ENCODE measurements at regions not wholly inside any gene's neighbourhood (a gene's known extent, or its start where the extent isn't known, plus 50 kb on each side); places are given as distances from the start of the nearest gene placed in this dataset.

- Histone ChIP-seq H3K27me3 (replicated peaks in 1 of 2; ENCODE audit: control insufficient read depth in 2 of 2, insufficient read depth in 2 of 2, low read length in 1 of 2) (no peaks in the 10 kb centered on the region), H3K36me3 (ENCODE audit: control insufficient read depth in 2 of 2, insufficient read depth in 2 of 2, low read length in 1 of 2) (no peaks in the 10 kb centered on the region), H3K27ac (ENCODE audit: control insufficient read depth, insufficient read depth) (no peak overlapping the region), H3K79me2 (ENCODE audit: control insufficient read depth, insufficient read depth, low read length) (no peaks in the 10 kb centered on the region), H3K4me2 (ENCODE audit: control insufficient read depth, insufficient read depth) (no peak overlapping the region), H3K4me1 (ENCODE audit: control insufficient read depth, insufficient read depth, low read length) (no peaks in the 10 kb centered on the region), H3K9me3 (replicated peaks; ENCODE audit: control insufficient read depth, insufficient read depth, low read length) (no peaks in the 10 kb centered on the region), H4K20me1 (ENCODE audit: control insufficient read depth, insufficient read depth) (no peaks in the 10 kb centered on the region), H2AFZ (ENCODE audit: control insufficient read depth, low read depth, low read length) (no peak overlapping the region), H3K4me3 (no peak overlapping the region), H3K9ac (ENCODE audit: control insufficient read depth, insufficient read depth, low read length) (no peak overlapping the region)
- ATAC-seq, result no peak
- 65% methylated on average over 3 of the region's 3 CpGs for WGBS (ENCODE audit: insufficient coverage, insufficient replicate concordance, low lambda C conversion rate, missing lambda C conversion rate)
- TF ChIP-seq CHD4 (IDR thresholded peaks at IDR 0.05), result no peak
- no peak for TF ChIP-seq MTA2 (IDR thresholded peaks at IDR 0.05; ENCODE audit: low read depth)
- TF ChIP-seq EED (IDR thresholded peaks at IDR 0.05; ENCODE audit: low read depth), result no peak
- no peak for DNase-seq (ENCODE audit: low read depth, low spot score)
- no TSS peak for BruUV-seq (replicated peaks)
- ChIA-PET SMC1A (ENCODE audit: uncharacterized antibody, unreplicated experiment) (no interaction called here), RAD21 (ENCODE audit: unreplicated experiment) (no interaction called here), CTCF (interaction anchor here (1.1 kb wide), 1 partner anchor 349 kb away, joined by 3 read pairs; no protein-coding TSS in a partner anchor), POLR2A (no interaction called here)
- intact Hi-C loops (cut with micrococcal nuclease; ENCODE audit: unreplicated experiment), result no loop called here
- in situ Hi-C loops (cut with MboI), result no loop called here
- no peak for FAIRE-seq
Measured at GRCh38 chr5:136793300-136793699, 428.0 kb upstream of the TRPC7 start.

GRCh38 chr5:136781464-136781863 is 416.1 kb upstream of the TRPC7 start:
- ChIA-PET RAD21 (ENCODE audit: unreplicated experiment) (no interaction called here), SMC1A (ENCODE audit: uncharacterized antibody, unreplicated experiment) (no interaction called here), CTCF (no interaction called here), POLR2A (no interaction called here)
- Histone ChIP-seq H2AFZ (ENCODE audit: control insufficient read depth, low read depth, low read length) (no peak overlapping the region), H3K9ac (ENCODE audit: control insufficient read depth, insufficient read depth, low read length) (no peak overlapping the region), H3K79me2 (ENCODE audit: control insufficient read depth, insufficient read depth, low read length) (no peaks in the 10 kb centered on the region), H3K4me3 (no peak overlapping the region), H3K9me3 (replicated peaks; ENCODE audit: control insufficient read depth, insufficient read depth, low read length) (no peaks in the 10 kb centered on the region), H3K4me1 (ENCODE audit: control insufficient read depth, insufficient read depth, low read length) (no peaks in the 10 kb centered on the region), H3K36me3 (ENCODE audit: control insufficient read depth in 2 of 2, insufficient read depth in 2 of 2, low read length in 1 of 2) (no peaks in the 10 kb centered on the region), H3K27ac (ENCODE audit: control insufficient read depth, insufficient read depth) (no peak overlapping the region), H3K4me2 (ENCODE audit: control insufficient read depth, insufficient read depth) (no peak overlapping the region), H3K27me3 (replicated peaks in 1 of 2; ENCODE audit: control insufficient read depth in 2 of 2, insufficient read depth in 2 of 2, low read length in 1 of 2) (no peaks in the 10 kb centered on the region), H4K20me1 (ENCODE audit: control insufficient read depth, insufficient read depth) (no peaks in the 10 kb centered on the region)
- in situ Hi-C loops (cut with MboI), result no loop called here
- DNase-seq (ENCODE audit: low read depth, low spot score) (no peak), FAIRE-seq (no peak), ATAC-seq (no peak)
- WGBS (ENCODE audit: insufficient coverage, insufficient replicate concordance, low lambda C conversion rate, missing lambda C conversion rate), result 21% methylated on average over 3 of the region's 3 CpGs
- intact Hi-C loops (cut with micrococcal nuclease; ENCODE audit: unreplicated experiment), result no loop called here
- no TSS peak for BruUV-seq (replicated peaks)
- TF ChIP-seq KLF5 (IDR thresholded peaks at IDR 0.05; ENCODE audit: partially characterized antibody) (no peak), SMAD1 (IDR thresholded peaks at IDR 0.05; ENCODE audit: low read depth, partially characterized antibody) (no peak), RELA (IDR thresholded peaks at IDR 0.05; ENCODE audit: borderline replicate concordance, partially characterized antibody) (no peak), SPI1 (IDR thresholded peaks at IDR 0.05; ENCODE audit: borderline replicate concordance, insufficient read depth, low read depth, low read length) (no peak), HDAC2 (IDR thresholded peaks at IDR 0.05) (no peak), NFXL1 (IDR thresholded peaks at IDR 0.05; ENCODE audit: borderline replicate concordance) (no peak), GATAD2B (conservative IDR thresholded peaks at IDR 0.05; ENCODE audit: low read depth) (no peak), REST (IDR thresholded peaks at IDR 0.05; ENCODE audit: low read depth, low read length) (no peak), ZNF687 (IDR thresholded peaks at IDR 0.05) (no peak), TAF1 (IDR thresholded peaks at IDR 0.05; ENCODE audit: borderline replicate concordance, low read depth, low read length) (no peak)

Measured in GM12878 (cell line).